Type B pancreatic cell (in vitro differentiated cells): ENCODE measurements at regions not wholly inside any gene's neighbourhood (a gene's known extent, or its start where the extent isn't known, plus 50 kb on each side); places are given as distances from the start of the nearest gene placed in this dataset.
"Not testable (repeated sequence)": the region's sequence is repeated elsewhere in the genome, so short reads cannot be mapped to it uniquely, and the experiment has no call there.

Source experiments
- DNase-seq: peaks from one replicate; pipeline ENCODE4 v3.0.0; 2021; ENCODE audit warnings: mixed read lengths; ENCODE audit not compliant: unreplicated experiment; ENCODE audit errors: extremely low spot score
- H3K27ac Mint-ChIP-seq: 2 replicates; pipeline ENCODE4 v1.8.0; 2021; ENCODE audit warnings: mild to moderate bottlenecking, mixed read lengths
- H3K27me3 Mint-ChIP-seq: 2 replicates; pipeline ENCODE4 v1.8.0; 2021; ENCODE audit warnings: mixed read lengths
- H3K36me3 Mint-ChIP-seq: 2 replicates; pipeline ENCODE4 v1.8.0; 2021; ENCODE audit warnings: mixed read lengths
- H3K4me1 Mint-ChIP-seq: one replicate; pipeline ENCODE4 v1.8.0; 2021; ENCODE audit warnings: mixed read lengths; ENCODE audit not compliant: unreplicated experiment
- H3K4me3 Mint-ChIP-seq: 2 replicates; pipeline ENCODE4 v1.8.0; 2021; ENCODE audit warnings: mild to moderate bottlenecking, mixed read lengths
- H3K9me3 Mint-ChIP-seq: 2 replicates; pipeline ENCODE4 v1.8.0; 2021; ENCODE audit warnings: mixed read lengths
- CTCF ChIP-seq: fragments of 200-600 bp; sonication (generic); conservative IDR thresholded peaks from 2 replicates; pipeline ENCODE4 v1.5.0; 2021; ENCODE audit warnings: antibody characterized with exemption, mild to moderate bottlenecking

GRCh38 chr11:127962416-127962815, 624.9 kb downstream of the ETS1 start:
- peaks cover 16% of the 10 kb centered on the region for H3K4me1 Mint-ChIP-seq
- no peaks in the 10 kb centered on the region for H3K9me3 Mint-ChIP-seq
- H3K27me3 Mint-ChIP-seq: no peaks in the 10 kb centered on the region
- no peak overlapping the region for H3K27ac Mint-ChIP-seq
- no peak overlapping the region for H3K4me3 Mint-ChIP-seq
- TF ChIP-seq CTCF: no peak
- DNase-seq: no peak
- H3K36me3 Mint-ChIP-seq: no peaks in the 10 kb centered on the region

- H3K27me3 Mint-ChIP-seq: no peaks in the 10 kb centered on the region
- no peaks in the 10 kb centered on the region for H3K4me1 Mint-ChIP-seq
- TF ChIP-seq CTCF: no peak
- H3K9me3 Mint-ChIP-seq: peaks cover 2% of the 10 kb centered on the region
- no peak overlapping the region for H3K27ac Mint-ChIP-seq
- DNase-seq: no peak
- no peaks in the 10 kb centered on the region for H3K36me3 Mint-ChIP-seq
- H3K4me3 Mint-ChIP-seq: no peak overlapping the region
Measured at GRCh38 chr11:127950162-127950561, 637.2 kb downstream of the ETS1 start.

- no peak for TF ChIP-seq CTCF
- H3K27me3 Mint-ChIP-seq: no peaks in the 10 kb centered on the region
- H3K36me3 Mint-ChIP-seq: no peaks in the 10 kb centered on the region
- no peaks in the 10 kb centered on the region for H3K9me3 Mint-ChIP-seq
- no peak for DNase-seq
- no peak overlapping the region for H3K4me3 Mint-ChIP-seq
- peak overlapping the region; percentile 2 for H3K27ac Mint-ChIP-seq
- no peaks in the 10 kb centered on the region for H3K4me1 Mint-ChIP-seq
Measured at GRCh38 chr11:127943763-127944162, 643.6 kb downstream of the ETS1 start.

- H3K4me3 Mint-ChIP-seq: no peak overlapping the region
- no peaks in the 10 kb centered on the region for H3K4me1 Mint-ChIP-seq
- no peak overlapping the region for H3K27ac Mint-ChIP-seq
- no peaks in the 10 kb centered on the region for H3K9me3 Mint-ChIP-seq
- no peak for TF ChIP-seq CTCF
- no peaks in the 10 kb centered on the region for H3K27me3 Mint-ChIP-seq
- no peak for DNase-seq
- H3K36me3 Mint-ChIP-seq: no peaks in the 10 kb centered on the region
Measured at GRCh38 chr11:127943152-127943551, 644.2 kb downstream of the ETS1 start.

GRCh38 chr11:127941554-127941953, 645.8 kb downstream of the ETS1 start:
- H3K4me3 Mint-ChIP-seq, H3K27me3 Mint-ChIP-seq, H3K4me1 Mint-ChIP-seq, H3K9me3 Mint-ChIP-seq, H3K36me3 Mint-ChIP-seq, H3K27ac Mint-ChIP-seq, DNase-seq: not testable (repeated sequence)

- peaks cover 8% of the 10 kb centered on the region for H3K4me1 Mint-ChIP-seq
- no peaks in the 10 kb centered on the region for H3K9me3 Mint-ChIP-seq
- no peak overlapping the region for H3K27ac Mint-ChIP-seq
- TF ChIP-seq CTCF: no peak
- no peak for DNase-seq
- H3K27me3 Mint-ChIP-seq: no peaks in the 10 kb centered on the region
- no peaks in the 10 kb centered on the region for H3K36me3 Mint-ChIP-seq
- H3K4me3 Mint-ChIP-seq: no peak overlapping the region
Measured at GRCh38 chr11:127939000-127939399, 648.4 kb downstream of the ETS1 start.
